Heart left ventricle (tissue), 16 donors: ENCODE measurements at regions not wholly inside any gene's neighbourhood (a gene's known extent, or its start where the extent isn't known, plus 50 kb on each side); places are given as distances from the start of the nearest gene placed in this dataset.

ENCODE experiments used
- ATAC-seq, 4 donors: fragments of 200-7000 bp; cut with Tn5 transposase; one replicate each; pipeline ENCODE4 v1.9.1; 2020 to 2022; ENCODE audit warnings: moderate library complexity in 4 of 4, mild to moderate bottlenecking in 3 of 4, moderate number of reproducible peaks in 1 of 4
- DNase-seq, 5 donors: peaks; one replicate each; pipeline ENCODE4 v3.0.0-alpha.2; 2020
- H3K27ac ChIP-seq, 12 donors: fragments of 200-600 bp; sonication (generic) in 4 of 12; one replicate each; pipeline versions ENCODE4 v1.5.0 to v1.8.0; 2016 to 2022; ENCODE audit warnings: mild to moderate bottlenecking in 2 of 12
- H3K27me3 ChIP-seq, 9 donors: fragments of 200-600 bp; sonication (generic) in 2 of 9; one replicate each; pipeline versions ENCODE4 v1.5.1 to v1.8.0; 2016 to 2022; ENCODE audit warnings: mild to moderate bottlenecking in 3 of 9
- H3K36me3 ChIP-seq, 9 donors: fragments of 200-600 bp; sonication (generic) in 2 of 9; one replicate each; pipeline versions ENCODE4 v1.5.0 to v1.8.0; 2018 to 2022; ENCODE audit warnings: mild to moderate bottlenecking in 2 of 9
- H3K4me1 ChIP-seq, 12 donors: fragments of 200-600 bp; sonication (generic) in 4 of 12; one replicate each; pipeline versions ENCODE4 v1.5.0 to v1.8.0; 2016 to 2022; ENCODE audit warnings: mild to moderate bottlenecking in 3 of 12
- H3K4me3 ChIP-seq, 12 donors: fragments of 200-600 bp; sonication (generic) in 4 of 12; one replicate each; pipeline versions ENCODE4 v1.5.0 to v1.8.0; 2017 to 2022; ENCODE audit warnings: mild to moderate bottlenecking in 9 of 12, moderate library complexity in 4 of 12
- H3K9me3 ChIP-seq, 12 donors: fragments of 200-600 bp; sonication (generic) in 4 of 12; one replicate each; pipeline versions ENCODE4 v1.5.0 to v1.8.0; 2016 to 2022; ENCODE audit warnings: mild to moderate bottlenecking in 1 of 12
- POLR2A ChIP-seq, 2 donors: fragments of 450-650 bp; IDR thresholded peaks; one replicate each; pipeline ENCODE4 v1.6.1; 2017; ENCODE audit warnings: antibody characterized with exemption in 2 of 2, mild to moderate bottlenecking in 2 of 2, moderate library complexity in 2 of 2
- WGBS, 4 donors: extraction: QIAGEN DNeasy Blood & Tissue Kit in 2 of 4; methylation state at CpG; one replicate each; pipeline versions ENCODE4 v1.1.5 to v1.1.7; 2013 to 2018; 5-methylcytosine and 5-hydroxymethylcytosine counted together
- intact Hi-C, 10 donors: fragments of 100-400 bp; cut with DNase I; formaldehyde crosslinking; loops; one replicate each; pipeline versions ENCODE4 v1.11.1 to v1.14.2; 2022
- TF ChIP-seq, protein P1 (sequence below), 12 donors: fragments of 200-600 bp; sonication (generic) in 4 of 12; IDR thresholded peaks; one replicate each; pipeline versions ENCODE4 v1.5.0 to v1.8.0; 2018 to 2022; ENCODE audit warnings: antibody characterized with exemption in 12 of 12, mild to moderate bottlenecking in 5 of 12
- donor health status: ischemic (EF 13 %, LVEDD 7.1; RV severe dilation, severe dysfunction).
- donor health status: healthy with polysubstance abuse.
- donor health status: DM: no; HTN: yes; CAD: no.
- donor health status: DM: no; HTN: no; CAD: no.
- donor health status: ischemic (EF 25% LVEDD 6.9; RV normal size, moderate dysfunction).
- donor health status: ischemic (EF 25% LVEDD 5.7; RV mildly dilated, moderate dysfunction).
- donor health status: healthy.
- donor health status: DM: yes; HTN: yes; CAD: no.
- donor health status: ischemic (EF 35%, LVEDD 5.7; RV mildly dilated, moderate dysfunction).
- donor health status: nonischemic (EF 11% LVEDD 7.7; RV severe dilation, severe dysfunction).
- donor health status: DM: yes; HTN: yes; CAD: no.
- donor health status: PGD.
- donor health status: ischemic (EF 29% LVEDD 5.4; RV normal size, mild dysfunction).
- donor health status: nonischemic (EF 23%, LVEDD 6.1; RV moderate dilation, normal function).

DNA sequence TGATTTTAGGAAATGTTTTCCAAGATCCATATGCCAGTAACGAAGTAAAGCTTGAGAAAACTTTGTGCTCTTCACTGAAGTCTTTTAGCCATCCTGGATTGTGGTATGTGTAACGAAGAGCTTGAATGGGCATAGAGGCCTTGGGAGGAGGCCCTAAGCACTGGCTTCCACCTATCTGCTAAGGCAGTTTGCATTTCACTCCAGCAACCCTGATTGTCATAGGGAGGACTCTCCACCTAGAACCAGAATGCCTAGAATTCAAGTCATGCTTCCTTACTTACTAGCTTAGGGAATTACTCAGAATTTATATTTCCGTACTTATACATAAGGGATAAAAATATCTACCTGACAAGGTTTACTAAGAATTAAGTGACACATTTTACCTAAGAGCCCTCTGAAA is 451.5 kb downstream of the FBXO15 start:
- no peak for ATAC-seq
- 86 to 91% (median 88%) methylated on average over 3 of the region's 3 CpGs for WGBS, 4 donors
- Histone ChIP-seq H3K27ac (no peak overlapping the region), H3K4me1 (no peaks in the 10 kb centered on the region), H3K36me3 (no peaks in the 10 kb centered on the region), H3K27me3 (peaks cover 0 to 8% (median 0%) of the 10 kb centered on the region in 9 donors), H3K4me3 (no peak overlapping the region), H3K9me3 (peaks cover 0 to 6% (median 0%) of the 10 kb centered on the region in 12 donors)
- no peak for DNase-seq
- intact Hi-C loops, result no loop called here
- no peak for TF ChIP-seq POLR2A (IDR thresholded peaks at IDR 0.05)
- TF ChIP-seq, protein P1, sequence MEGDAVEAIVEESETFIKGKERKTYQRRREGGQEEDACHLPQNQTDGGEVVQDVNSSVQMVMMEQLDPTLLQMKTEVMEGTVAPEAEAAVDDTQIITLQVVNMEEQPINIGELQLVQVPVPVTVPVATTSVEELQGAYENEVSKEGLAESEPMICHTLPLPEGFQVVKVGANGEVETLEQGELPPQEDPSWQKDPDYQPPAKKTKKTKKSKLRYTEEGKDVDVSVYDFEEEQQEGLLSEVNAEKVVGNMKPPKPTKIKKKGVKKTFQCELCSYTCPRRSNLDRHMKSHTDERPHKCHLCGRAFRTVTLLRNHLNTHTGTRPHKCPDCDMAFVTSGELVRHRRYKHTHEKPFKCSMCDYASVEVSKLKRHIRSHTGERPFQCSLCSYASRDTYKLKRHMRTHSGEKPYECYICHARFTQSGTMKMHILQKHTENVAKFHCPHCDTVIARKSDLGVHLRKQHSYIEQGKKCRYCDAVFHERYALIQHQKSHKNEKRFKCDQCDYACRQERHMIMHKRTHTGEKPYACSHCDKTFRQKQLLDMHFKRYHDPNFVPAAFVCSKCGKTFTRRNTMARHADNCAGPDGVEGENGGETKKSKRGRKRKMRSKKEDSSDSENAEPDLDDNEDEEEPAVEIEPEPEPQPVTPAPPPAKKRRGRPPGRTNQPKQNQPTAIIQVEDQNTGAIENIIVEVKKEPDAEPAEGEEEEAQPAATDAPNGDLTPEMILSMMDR (IDR thresholded peaks at IDR 0.05), result no peak

DNA sequence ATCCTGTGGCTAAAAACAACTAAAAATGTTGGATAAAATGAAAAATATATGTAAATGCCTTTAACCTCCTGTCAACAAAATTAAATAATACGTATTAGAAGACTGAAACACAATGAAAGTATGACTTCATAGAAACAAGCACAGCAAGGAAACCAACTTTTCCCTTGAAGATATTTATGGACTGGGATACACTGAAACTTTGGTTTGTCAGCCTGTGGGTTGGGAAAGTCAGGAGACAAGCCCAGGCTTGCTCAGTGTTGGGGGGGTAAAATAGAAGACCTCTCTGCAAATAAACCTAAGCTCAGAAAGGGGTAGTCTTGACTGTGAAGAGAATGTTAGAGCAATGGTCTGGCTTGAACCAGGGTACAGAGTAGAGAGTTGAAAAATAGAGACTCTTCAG is 454.5 kb downstream of the FBXO15 start:
- Histone ChIP-seq H3K4me1 (peaks cover 0 to 6% (median 0%) of the 10 kb centered on the region in 12 donors), H3K4me3 (no peak overlapping the region), H3K27me3 (peaks cover 0 to 8% (median 0%) of the 10 kb centered on the region in 9 donors), H3K27ac (peak overlapping the region in 1 of 12 donors; percentile 47), H3K9me3 (peaks cover 0 to 1% (median 0%) of the 10 kb centered on the region in 12 donors), H3K36me3 (no peaks in the 10 kb centered on the region)
- no peak for ATAC-seq
- no peak for DNase-seq
- intact Hi-C loops, result loop anchor here in 1 of 10 donors (5.0 kb wide), 1 partner anchor 154 kb away; no protein-coding TSS in a partner anchor
- TF ChIP-seq, protein P1 (IDR thresholded peaks at IDR 0.05), result no peak
- TF ChIP-seq POLR2A (IDR thresholded peaks at IDR 0.05), result no peak
- 27 to 92% (median 84%) methylated on average over 1 of the region's 1 CpG for WGBS, 4 donors

DNA sequence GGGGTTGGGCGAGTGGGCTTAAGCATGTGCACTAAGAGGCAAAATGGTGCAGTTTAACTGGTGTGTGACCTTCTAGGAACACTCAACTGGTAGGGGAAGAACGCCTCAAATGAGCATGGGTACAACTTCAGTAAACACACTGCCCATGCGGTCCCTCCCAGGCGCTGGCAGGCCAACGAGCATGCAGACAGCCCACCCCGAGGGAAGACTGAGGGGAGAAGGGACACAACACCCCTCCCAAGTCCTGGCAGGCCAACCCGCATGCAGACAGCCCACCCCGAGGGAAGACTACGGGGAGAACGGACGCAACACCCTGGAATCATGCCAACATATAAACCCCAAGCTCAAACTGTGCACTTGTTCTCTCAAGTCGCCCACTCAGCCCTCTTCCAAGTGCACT is 456.0 kb downstream of the FBXO15 start:
- WGBS, 4 donors, result 82 to 89% (median 84%) methylated on average over 9 to 12 of the region's 12 CpGs
- intact Hi-C loops, result loop anchor here in 1 of 10 donors (5.0 kb wide), 1 partner anchor 156 kb away; no protein-coding TSS in a partner anchor
- Histone ChIP-seq H3K4me3 (no peak overlapping the region), H3K27ac (peak overlapping the region in 7 of 12 donors; percentile 19 to 75 (median 31)), H3K27me3 (peaks cover 0 to 8% (median 0%) of the 10 kb centered on the region in 9 donors), H3K9me3 (no peaks in the 10 kb centered on the region), H3K36me3 (no peaks in the 10 kb centered on the region), H3K4me1 (peaks cover 0 to 6% (median 0%) of the 10 kb centered on the region in 12 donors)
- TF ChIP-seq POLR2A (IDR thresholded peaks at IDR 0.05), result no peak
- TF ChIP-seq, protein P1 (IDR thresholded peaks at IDR 0.05), result no peak
- DNase-seq (no peak), ATAC-seq (no peak)

DNA sequence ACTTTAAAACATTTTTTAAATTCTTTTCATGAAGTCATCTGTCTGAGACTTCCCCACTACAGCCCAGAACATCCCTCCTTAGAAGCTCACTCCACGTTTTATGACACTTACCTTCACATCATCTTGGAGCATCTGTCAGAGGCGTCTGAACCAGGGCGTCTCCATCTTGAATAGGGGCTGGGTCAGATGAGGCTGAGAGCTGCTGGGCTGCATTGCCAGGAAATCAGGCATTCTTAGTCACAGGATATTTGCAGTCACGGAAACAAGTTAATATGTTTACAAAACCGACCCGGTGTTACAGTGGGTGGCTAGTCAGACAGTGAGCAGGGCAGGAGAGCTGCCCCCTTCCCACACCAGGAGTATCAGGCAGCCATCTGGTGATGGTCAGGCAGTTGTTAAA is 456.5 kb downstream of the FBXO15 start:
- intact Hi-C loops, result loop anchor here in 1 of 10 donors (5.0 kb wide), 1 partner anchor 156 kb away; no protein-coding TSS in a partner anchor
- H3K36me3 ChIP-seq, result no peaks in the 10 kb centered on the region
- no peaks in the 10 kb centered on the region for H3K9me3 ChIP-seq
- H3K4me1 ChIP-seq, result peaks cover 0 to 6% (median 0%) of the 10 kb centered on the region in 12 donors
- TF ChIP-seq POLR2A (IDR thresholded peaks at IDR 0.05), result no peak
- TF ChIP-seq, protein P1 (IDR thresholded peaks at IDR 0.05), result no peak
- 45 to 55% (median 51%) methylated on average over 6 of the region's 6 CpGs for WGBS, 4 donors
- H3K4me3 ChIP-seq, result peak overlapping the region in 5 of 12 donors; percentile 2 to 29 (median 24)
- peaks cover 0 to 8% (median 0%) of the 10 kb centered on the region in 9 donors for H3K27me3 ChIP-seq
- H3K27ac ChIP-seq, result peak overlapping the region in 7 of 12 donors; percentile 19 to 75 (median 31)
- DNase-seq (peak in 1 of 5 donors; percentile 33), ATAC-seq (peak; percentile 26 to 56 (median 38))
